ENCODE measurements at regions not wholly inside any gene's neighbourhood (a gene's known extent, or its start where the extent isn't known, plus 50 kb on each side); places are given as distances from the start of the nearest gene placed in this dataset.

GRCh38 chr2:60321816-60322215 lies 231.6 kb downstream of the BCL11A start:
- no peak for DNase-seq (ENCODE audit: low read depth in 2 of 2)

GRCh38 chr2:60320724-60321123 lies 232.7 kb downstream of the BCL11A start:
- DNase-seq (ENCODE audit: low read depth in 2 of 2): no peak

GRCh38 chr2:60319031-60319547 lies 234.4 kb downstream of the BCL11A start:
- DNase-seq (ENCODE audit: low read depth in 2 of 2): no peak

GRCh38 chr2:60318544-60318943 lies 234.9 kb downstream of the BCL11A start:
- no peak for DNase-seq (ENCODE audit: low read depth in 2 of 2)

- DNase-seq (ENCODE audit: low read depth in 2 of 2): no peak
Measured at GRCh38 chr2:60317844-60318243, 235.6 kb downstream of the BCL11A start.

GRCh38 chr2:60317034-60317386 lies 236.4 kb downstream of the BCL11A start:
- no peak for DNase-seq (ENCODE audit: low read depth in 2 of 2)

GRCh38 chr2:60316381-60317033 lies 236.9 kb downstream of the BCL11A start:
- DNase-seq (ENCODE audit: low read depth in 2 of 2): no peak

- no peak for DNase-seq (ENCODE audit: low read depth in 2 of 2)
Measured at GRCh38 chr2:60313470-60314172, 239.8 kb downstream of the BCL11A start.

GRCh38 chr2:60312618-60313017 lies 240.8 kb downstream of the BCL11A start:
- DNase-seq (ENCODE audit: low read depth in 2 of 2): no peak

- no peak for DNase-seq (ENCODE audit: low read depth in 2 of 2)
Measured at GRCh38 chr2:60311524-60311923, 241.9 kb downstream of the BCL11A start.

GRCh38 chr2:60309941-60310660 lies 243.4 kb downstream of the BCL11A start:
- no peak for DNase-seq (ENCODE audit: low read depth in 2 of 2)

- no peak for DNase-seq (ENCODE audit: low read depth in 2 of 2)
Measured at GRCh38 chr2:60309336-60309735, 244.1 kb downstream of the BCL11A start.

- no peak for DNase-seq (ENCODE audit: low read depth in 2 of 2)
Measured at GRCh38 chr2:60306267-60306861, 247.1 kb downstream of the BCL11A start.

- no peak for DNase-seq (ENCODE audit: low read depth in 2 of 2)
Measured at GRCh38 chr2:60303680-60304079, 249.8 kb downstream of the BCL11A start.

- DNase-seq (ENCODE audit: low read depth in 2 of 2): no peak
Measured at GRCh38 chr2:60302377-60303126, 250.9 kb downstream of the BCL11A start.

GRCh38 chr2:60301726-60302125 lies 251.7 kb downstream of the BCL11A start:
- no peak for DNase-seq (ENCODE audit: low read depth in 2 of 2)

- no peak for DNase-seq (ENCODE audit: low read depth in 2 of 2)
Measured at GRCh38 chr2:60299179-60299578, 254.3 kb downstream of the BCL11A start.

GRCh38 chr2:60298006-60298696 lies 255.3 kb downstream of the BCL11A start:
- no peak for DNase-seq (ENCODE audit: low read depth in 2 of 2)

GRCh38 chr2:60297296-60298005 lies 256.0 kb downstream of the BCL11A start:
- no peak for DNase-seq (ENCODE audit: low read depth in 2 of 2)

- DNase-seq (ENCODE audit: low read depth in 2 of 2): no peak
Measured at GRCh38 chr2:60296219-60296955, 257.1 kb downstream of the BCL11A start.

Measured in stimulated activated CD4-positive, alpha-beta T cell treated with anti-CD3 and anti-CD28 coated beads, Interleukin-4, amount 100 ng/mL, for 48 hours (primary cell).